ENCODE measurements at regions not wholly inside any gene's neighbourhood (a gene's known extent, or its start where the extent isn't known, plus 50 kb on each side); places are given as distances from the start of the nearest gene placed in this dataset.

DNA sequence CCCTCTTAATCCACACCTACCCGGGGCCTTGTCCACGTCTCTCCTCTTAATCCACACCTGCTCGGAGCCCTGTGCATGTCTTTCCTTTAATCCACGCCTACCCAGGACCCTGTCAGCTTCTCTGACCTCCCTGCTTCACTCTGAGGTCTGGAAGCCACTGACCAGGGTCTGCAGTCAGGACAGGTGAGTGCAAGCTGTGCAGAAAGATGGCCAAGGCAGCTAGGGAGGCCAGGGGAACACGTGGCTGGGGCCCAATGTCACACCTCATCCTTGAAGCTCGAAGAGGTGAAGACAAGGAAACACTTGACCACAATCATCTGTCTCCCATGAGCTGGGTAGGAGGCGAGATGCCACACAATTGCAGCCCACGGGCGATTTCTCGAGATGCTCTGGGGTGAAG, 1516.9 kb downstream of the BRD1 start:
- Histone ChIP-seq H3K36me3 (ENCODE audit: insufficient read depth, low read length) (no peaks in the 10 kb centered on the region), H3K4me1 (ENCODE audit: insufficient read depth, low read length) (no peaks in the 10 kb centered on the region), H3K27me3 (ENCODE audit: insufficient read depth, low read length) (no peaks in the 10 kb centered on the region), H2AFZ (ENCODE audit: low read depth, low read length) (no peak overlapping the region), H3K4me3 (ENCODE audit: low read length) (no peak overlapping the region), H3K9me3 (ENCODE audit: low read length) (no peaks in the 10 kb centered on the region)

GRCh38 chr22:48310289-48310688, 1517.4 kb downstream of the BRD1 start:
- Histone ChIP-seq H3K27me3 (ENCODE audit: insufficient read depth, low read length) (no peaks in the 10 kb centered on the region), H3K9me3 (ENCODE audit: low read length) (no peaks in the 10 kb centered on the region), H2AFZ (ENCODE audit: low read depth, low read length) (no peak overlapping the region), H3K36me3 (ENCODE audit: insufficient read depth, low read length) (no peaks in the 10 kb centered on the region), H3K4me1 (ENCODE audit: insufficient read depth, low read length) (no peaks in the 10 kb centered on the region), H3K4me3 (ENCODE audit: low read length) (no peak overlapping the region)

- H3K36me3 ChIP-seq (ENCODE audit: insufficient read depth, low read length) = no peaks in the 10 kb centered on the region
- no peaks in the 10 kb centered on the region for H3K4me1 ChIP-seq (ENCODE audit: insufficient read depth, low read length)
- H3K4me3 ChIP-seq (ENCODE audit: low read length) = no peak overlapping the region
- no peak overlapping the region for H2AFZ ChIP-seq (ENCODE audit: low read depth, low read length)
- no peaks in the 10 kb centered on the region for H3K27me3 ChIP-seq (ENCODE audit: insufficient read depth, low read length)
- H3K9me3 ChIP-seq (ENCODE audit: low read length) = no peaks in the 10 kb centered on the region
Measured at GRCh38 chr22:48309836-48310235, 1517.8 kb downstream of the BRD1 start.

GRCh38 chr22:48309115-48309705, 1518.5 kb downstream of the BRD1 start:
- Histone ChIP-seq H3K4me1 (ENCODE audit: insufficient read depth, low read length) (no peaks in the 10 kb centered on the region), H3K4me3 (ENCODE audit: low read length) (no peak overlapping the region), H2AFZ (ENCODE audit: low read depth, low read length) (no peak overlapping the region), H3K36me3 (ENCODE audit: insufficient read depth, low read length) (no peaks in the 10 kb centered on the region), H3K27me3 (ENCODE audit: insufficient read depth, low read length) (no peaks in the 10 kb centered on the region), H3K9me3 (ENCODE audit: low read length) (no peaks in the 10 kb centered on the region)

- Histone ChIP-seq H3K9me3 (ENCODE audit: low read length) (no peaks in the 10 kb centered on the region), H2AFZ (ENCODE audit: low read depth, low read length) (no peak overlapping the region), H3K27me3 (ENCODE audit: insufficient read depth, low read length) (no peaks in the 10 kb centered on the region), H3K4me1 (ENCODE audit: insufficient read depth, low read length) (no peaks in the 10 kb centered on the region), H3K36me3 (ENCODE audit: insufficient read depth, low read length) (no peaks in the 10 kb centered on the region), H3K4me3 (ENCODE audit: low read length) (no peak overlapping the region)
Measured at GRCh38 chr22:48307931-48308330, 1519.7 kb downstream of the BRD1 start.

- H3K4me3 ChIP-seq (ENCODE audit: low read length) = no peak overlapping the region
- H2AFZ ChIP-seq (ENCODE audit: low read depth, low read length) = no peak overlapping the region
- no peaks in the 10 kb centered on the region for H3K27me3 ChIP-seq (ENCODE audit: insufficient read depth, low read length)
Measured at GRCh38 chr22:48306785-48307510, 1520.7 kb downstream of the BRD1 start.

GRCh38 chr22:48306284-48306683, 1521.4 kb downstream of the BRD1 start:
- Histone ChIP-seq H3K36me3 (ENCODE audit: insufficient read depth, low read length) (no peaks in the 10 kb centered on the region), H3K4me3 (ENCODE audit: low read length) (no peak overlapping the region), H3K27me3 (ENCODE audit: insufficient read depth, low read length) (no peaks in the 10 kb centered on the region), H3K4me1 (ENCODE audit: insufficient read depth, low read length) (no peaks in the 10 kb centered on the region), H3K9me3 (ENCODE audit: low read length) (no peaks in the 10 kb centered on the region), H2AFZ (ENCODE audit: low read depth, low read length) (no peak overlapping the region)

More at GRCh38 chr22:48306785-48307510, 1520.7 kb downstream of the BRD1 start:
- Histone ChIP-seq H3K9me3 (ENCODE audit: low read length) (no peaks in the 10 kb centered on the region), H3K36me3 (ENCODE audit: insufficient read depth, low read length) (no peaks in the 10 kb centered on the region), H3K4me1 (ENCODE audit: insufficient read depth, low read length) (no peaks in the 10 kb centered on the region)

GRCh38 chr22:48305726-48306235, 1521.9 kb downstream of the BRD1 start:
- no peak overlapping the region for H2AFZ ChIP-seq (ENCODE audit: low read depth, low read length)
- no peak overlapping the region for H3K4me3 ChIP-seq (ENCODE audit: low read length)
- no peaks in the 10 kb centered on the region for H3K4me1 ChIP-seq (ENCODE audit: insufficient read depth, low read length)
- no peaks in the 10 kb centered on the region for H3K27me3 ChIP-seq (ENCODE audit: insufficient read depth, low read length)
- H3K36me3 ChIP-seq (ENCODE audit: insufficient read depth, low read length) = no peaks in the 10 kb centered on the region
- H3K9me3 ChIP-seq (ENCODE audit: low read length) = no peaks in the 10 kb centered on the region

DNA sequence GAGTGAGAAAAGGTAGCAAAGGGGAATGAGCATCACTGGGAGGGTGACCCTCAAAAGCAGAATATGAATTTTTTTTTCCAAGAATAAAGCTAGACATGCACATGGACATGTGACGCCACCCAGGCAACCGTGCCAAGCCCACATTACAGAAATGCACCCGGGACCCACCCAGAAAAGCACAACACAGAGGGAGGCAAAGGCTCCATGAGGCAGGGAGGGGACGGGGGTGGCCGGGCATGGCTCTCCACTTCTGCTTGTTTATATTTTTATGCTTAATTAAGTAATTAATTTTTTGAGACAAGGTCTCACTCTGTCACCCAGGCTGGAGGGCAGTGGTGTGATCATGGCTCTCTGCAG, 1524.3 kb downstream of the BRD1 start:
- Histone ChIP-seq H3K4me1 (ENCODE audit: insufficient read depth, low read length) (no peaks in the 10 kb centered on the region), H2AFZ (ENCODE audit: low read depth, low read length) (no peak overlapping the region), H3K4me3 (ENCODE audit: low read length) (no peak overlapping the region), H3K36me3 (ENCODE audit: insufficient read depth, low read length) (no peaks in the 10 kb centered on the region), H3K27me3 (ENCODE audit: insufficient read depth, low read length) (no peaks in the 10 kb centered on the region), H3K9me3 (ENCODE audit: low read length) (no peaks in the 10 kb centered on the region)

DNA sequence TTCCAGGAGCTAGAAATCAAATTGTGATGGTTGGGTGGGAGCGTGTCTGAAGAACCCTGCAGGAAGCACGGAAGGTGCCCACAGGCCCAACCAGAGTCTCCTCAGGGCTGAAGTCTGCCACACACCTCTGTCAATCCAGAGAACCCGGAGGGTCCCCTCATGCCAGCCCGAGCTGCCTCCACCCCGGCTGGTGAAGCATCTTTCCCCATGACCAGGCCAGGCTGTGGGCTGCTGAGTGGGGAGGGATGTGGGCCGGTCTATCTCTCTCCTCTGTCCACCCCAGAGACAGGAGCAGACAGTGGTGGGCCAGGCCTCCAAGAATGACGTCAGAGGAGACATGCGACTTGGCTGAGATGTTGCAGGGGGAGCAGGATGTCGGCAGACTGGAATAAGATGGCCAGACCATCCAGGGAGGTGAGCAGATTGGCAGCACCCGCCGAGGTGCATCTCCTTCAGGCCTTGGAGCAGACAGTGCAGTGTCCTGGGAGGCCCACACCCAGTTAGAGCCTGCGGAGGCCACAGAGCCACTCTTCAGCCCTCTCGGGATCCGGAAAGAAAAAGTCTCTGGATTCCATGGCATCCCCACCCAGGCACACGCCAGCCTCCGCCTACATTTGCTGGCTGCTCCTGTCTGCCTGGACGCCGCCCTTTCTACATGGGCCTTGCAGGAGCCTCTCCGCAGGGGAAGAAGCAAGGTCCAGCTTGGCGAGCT, 1524.9 kb downstream of the BRD1 start:
- H3K4me3 ChIP-seq (ENCODE audit: low read length) = no peak overlapping the region
- H3K36me3 ChIP-seq (ENCODE audit: insufficient read depth, low read length) = no peaks in the 10 kb centered on the region
- H3K4me1 ChIP-seq (ENCODE audit: insufficient read depth, low read length) = no peaks in the 10 kb centered on the region

DNA sequence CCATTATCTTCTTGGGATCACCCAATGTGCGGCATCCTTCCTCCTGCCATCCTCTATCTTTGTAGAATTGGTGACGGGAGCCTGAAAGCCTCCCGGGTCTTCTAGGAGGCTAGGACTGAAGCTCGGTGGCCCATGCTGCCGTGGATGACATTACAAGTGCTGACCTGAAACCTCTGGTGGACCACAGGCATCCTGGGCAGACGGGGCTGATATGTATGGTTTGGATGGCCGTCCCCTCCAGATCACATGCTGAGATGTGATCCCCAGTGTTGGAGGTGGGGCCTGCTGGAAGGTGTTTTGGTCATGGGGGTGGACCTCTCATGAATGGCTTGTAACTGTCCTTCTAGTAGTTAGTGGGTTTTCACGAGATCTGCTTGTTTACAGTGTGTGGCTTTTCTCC, 1525.8 kb downstream of the BRD1 start:
- H3K27me3 ChIP-seq (ENCODE audit: insufficient read depth, low read length) = no peaks in the 10 kb centered on the region
- H2AFZ ChIP-seq (ENCODE audit: low read depth, low read length) = no peak overlapping the region
- H3K36me3 ChIP-seq (ENCODE audit: insufficient read depth, low read length) = no peaks in the 10 kb centered on the region
- no peaks in the 10 kb centered on the region for H3K9me3 ChIP-seq (ENCODE audit: low read length)
- no peak overlapping the region for H3K4me3 ChIP-seq (ENCODE audit: low read length)
- H3K4me1 ChIP-seq (ENCODE audit: insufficient read depth, low read length) = no peaks in the 10 kb centered on the region

More for the DNA sequence above, 1524.9 kb downstream of the BRD1 start:
- no peaks in the 10 kb centered on the region for H3K27me3 ChIP-seq (ENCODE audit: insufficient read depth, low read length)
- no peaks in the 10 kb centered on the region for H3K9me3 ChIP-seq (ENCODE audit: low read length)
- H2AFZ ChIP-seq (ENCODE audit: low read depth, low read length) = no peak overlapping the region

DNA sequence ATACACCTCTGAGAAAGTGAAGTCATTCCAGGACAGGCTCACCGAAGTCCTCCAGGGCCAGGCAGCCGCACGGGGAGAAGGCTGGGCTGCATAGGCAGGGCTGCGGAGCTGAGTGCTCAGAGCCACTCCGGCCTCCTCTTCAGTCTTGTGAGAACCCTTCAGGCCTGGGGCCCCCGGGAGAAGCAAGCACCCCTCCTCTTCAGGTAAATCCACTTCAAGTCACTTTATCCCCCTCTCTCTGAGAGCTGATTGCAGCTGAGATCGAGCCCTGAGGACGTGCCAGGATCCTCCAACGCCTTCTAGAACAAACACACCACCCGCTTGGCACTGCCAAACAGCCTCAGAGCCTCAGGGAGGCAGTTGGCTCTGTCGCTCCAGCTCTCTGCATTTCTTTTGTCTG, 1526.3 kb downstream of the BRD1 start:
- H3K4me1 ChIP-seq (ENCODE audit: insufficient read depth, low read length) = no peaks in the 10 kb centered on the region
- no peaks in the 10 kb centered on the region for H3K27me3 ChIP-seq (ENCODE audit: insufficient read depth, low read length)
- H2AFZ ChIP-seq (ENCODE audit: low read depth, low read length) = no peak overlapping the region
- no peaks in the 10 kb centered on the region for H3K36me3 ChIP-seq (ENCODE audit: insufficient read depth, low read length)
- H3K9me3 ChIP-seq (ENCODE audit: low read length) = no peaks in the 10 kb centered on the region
- no peak overlapping the region for H3K4me3 ChIP-seq (ENCODE audit: low read length)

DNA sequence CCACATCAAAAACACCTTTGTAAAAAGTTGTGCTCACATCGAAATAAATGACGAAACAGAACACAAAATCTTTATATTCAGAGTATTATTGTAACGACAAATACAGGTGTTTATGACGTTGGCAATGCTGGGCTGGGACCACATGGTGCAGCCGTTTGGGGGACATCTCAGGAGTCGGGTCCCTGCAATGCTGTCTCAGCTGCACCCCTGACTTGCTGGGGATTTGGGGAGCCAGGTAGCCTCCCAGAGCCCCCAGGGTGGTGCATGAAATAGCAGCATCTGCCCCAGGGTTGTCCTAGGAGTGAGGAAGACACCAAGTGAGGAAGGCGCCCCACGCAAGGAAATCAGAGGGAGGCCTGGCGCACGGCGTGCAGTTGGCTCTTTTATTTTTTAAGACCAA, 1526.8 kb downstream of the BRD1 start:
- H3K4me3 ChIP-seq (ENCODE audit: low read length) = no peak overlapping the region
- H3K27me3 ChIP-seq (ENCODE audit: insufficient read depth, low read length) = no peaks in the 10 kb centered on the region
- H3K4me1 ChIP-seq (ENCODE audit: insufficient read depth, low read length) = no peaks in the 10 kb centered on the region
- no peak overlapping the region for H2AFZ ChIP-seq (ENCODE audit: low read depth, low read length)
- no peaks in the 10 kb centered on the region for H3K36me3 ChIP-seq (ENCODE audit: insufficient read depth, low read length)
- H3K9me3 ChIP-seq (ENCODE audit: low read length) = no peaks in the 10 kb centered on the region

Data from neuron (in vitro differentiated cells).